ENCODE measurements at regions not wholly inside any gene's neighbourhood (a gene's known extent, or its start where the extent isn't known, plus 50 kb on each side); places are given as distances from the start of the nearest gene placed in this dataset.

- TF ChIP-seq EZH2 (IDR thresholded peaks at IDR 0.05) (no peak), EZH2phosphoT487 (IDR thresholded peaks at IDR 0.05) (no peak), CTCF (IDR thresholded peaks at IDR 0.05) (peak; percentile 41)
- Histone ChIP-seq H3K36me3 (no peaks in the 10 kb centered on the region), H3K79me2 (ENCODE audit: low read depth) (no peaks in the 10 kb centered on the region), H3K27me3 (no peaks in the 10 kb centered on the region), H3K4me1 (no peaks in the 10 kb centered on the region), H3K9ac (no peak overlapping the region), H2AFZ (replicated peaks) (no peak overlapping the region), H4K20me1 (ENCODE audit: low read depth) (no peaks in the 10 kb centered on the region), H3K27ac (no peak overlapping the region), H3K9me3 (ENCODE audit: low read depth) (no peaks in the 10 kb centered on the region), H3K4me2 (no peak overlapping the region), H3K4me3 (no peak overlapping the region), H3F3A (ENCODE audit: low read depth) (no peaks in the 10 kb centered on the region)
- H3K4me1 Mint-ChIP-seq: peaks cover 2% of the 10 kb centered on the region
- no peaks in the 10 kb centered on the region for H3K36me3 Mint-ChIP-seq
- H3K9me3 Mint-ChIP-seq: no peaks in the 10 kb centered on the region
- no peak overlapping the region for H3K27ac Mint-ChIP-seq
- H3K4me3 Mint-ChIP-seq: no peak overlapping the region
- no peaks in the 10 kb centered on the region for H3K27me3 Mint-ChIP-seq (ENCODE audit: insufficient read depth, low read depth)
- DNase-seq (ENCODE audit: low spot score): peak; percentile 9
These were observed 97.0 kb upstream of the SLC35G4 start for GRCh38 chr18:11512096-11513025.

GRCh38 chr18:11511434-11512095, 97.8 kb upstream of the SLC35G4 start:
- Mint-ChIP-seq H3K36me3 (no peaks in the 10 kb centered on the region), H3K4me1 (peaks cover 2% of the 10 kb centered on the region), H3K27me3 (ENCODE audit: insufficient read depth, low read depth) (no peaks in the 10 kb centered on the region), H3K9me3 (no peaks in the 10 kb centered on the region), H3K4me3 (no peak overlapping the region), H3K27ac (no peak overlapping the region)
- Histone ChIP-seq H3K4me2 (no peak overlapping the region), H3K27me3 (no peaks in the 10 kb centered on the region), H3K79me2 (ENCODE audit: low read depth) (no peaks in the 10 kb centered on the region), H3K27ac (no peak overlapping the region), H3K4me3 (no peak overlapping the region), H3K9me3 (ENCODE audit: low read depth) (no peaks in the 10 kb centered on the region), H3F3A (ENCODE audit: low read depth) (no peaks in the 10 kb centered on the region), H3K4me1 (no peaks in the 10 kb centered on the region), H4K20me1 (ENCODE audit: low read depth) (no peaks in the 10 kb centered on the region), H3K36me3 (no peaks in the 10 kb centered on the region), H3K9ac (no peak overlapping the region), H2AFZ (replicated peaks) (no peak overlapping the region)
- TF ChIP-seq EZH2 (IDR thresholded peaks at IDR 0.05) (no peak), EZH2phosphoT487 (IDR thresholded peaks at IDR 0.05) (no peak), CTCF (IDR thresholded peaks at IDR 0.05) (no peak)
- no peak for DNase-seq (ENCODE audit: low spot score)

GRCh38 chr18:11506856-11507255, 102.5 kb upstream of the SLC35G4 start:
- H3K36me3 Mint-ChIP-seq: no peaks in the 10 kb centered on the region

More at GRCh38 chr18:11506856-11507255, 102.5 kb upstream of the SLC35G4 start:
- peaks cover 2% of the 10 kb centered on the region for H3K27me3 Mint-ChIP-seq (ENCODE audit: insufficient read depth, low read depth)
- no peak overlapping the region for H3K4me2 ChIP-seq
- H3K27ac ChIP-seq: no peak overlapping the region
- DNase-seq (ENCODE audit: low spot score): no peak
- H2AFZ ChIP-seq (replicated peaks): no peak overlapping the region
- H3K79me2 ChIP-seq (ENCODE audit: low read depth): no peaks in the 10 kb centered on the region
- H3F3A ChIP-seq (ENCODE audit: low read depth): no peaks in the 10 kb centered on the region
- no peaks in the 10 kb centered on the region for H3K4me1 Mint-ChIP-seq
- no peaks in the 10 kb centered on the region for H3K4me1 ChIP-seq
- H4K20me1 ChIP-seq (ENCODE audit: low read depth): no peaks in the 10 kb centered on the region
- H3K4me3 ChIP-seq: no peak overlapping the region
- TF ChIP-seq CTCF (IDR thresholded peaks at IDR 0.05) (no peak), EZH2 (IDR thresholded peaks at IDR 0.05) (no peak), EZH2phosphoT487 (IDR thresholded peaks at IDR 0.05) (no peak)
- H3K27ac Mint-ChIP-seq: no peak overlapping the region
- no peaks in the 10 kb centered on the region for H3K9me3 Mint-ChIP-seq
- no peaks in the 10 kb centered on the region for H3K36me3 ChIP-seq
- H3K9ac ChIP-seq: no peak overlapping the region
- no peaks in the 10 kb centered on the region for H3K27me3 ChIP-seq
- H3K4me3 Mint-ChIP-seq: no peak overlapping the region
- H3K9me3 ChIP-seq (ENCODE audit: low read depth): no peaks in the 10 kb centered on the region
